SH-SY5Y (cell line): ENCODE measurements at regions not wholly inside any gene's neighbourhood (a gene's known extent, or its start where the extent isn't known, plus 50 kb on each side); places are given as distances from the start of the nearest gene placed in this dataset.

ENCODE experiments used
- GATA2 ChIP-seq: IDR thresholded peaks from 2 replicates; pipeline ENCODE4 v1.6.1; 2011; ENCODE audit warnings: mild to moderate bottlenecking, low read depth, low read length
- GATA3 ChIP-seq: IDR thresholded peaks from 2 replicates; pipeline ENCODE4 v1.6.1; 2011; ENCODE audit warnings: low read depth, mild to moderate bottlenecking, low read length, moderate library complexity

DNA sequence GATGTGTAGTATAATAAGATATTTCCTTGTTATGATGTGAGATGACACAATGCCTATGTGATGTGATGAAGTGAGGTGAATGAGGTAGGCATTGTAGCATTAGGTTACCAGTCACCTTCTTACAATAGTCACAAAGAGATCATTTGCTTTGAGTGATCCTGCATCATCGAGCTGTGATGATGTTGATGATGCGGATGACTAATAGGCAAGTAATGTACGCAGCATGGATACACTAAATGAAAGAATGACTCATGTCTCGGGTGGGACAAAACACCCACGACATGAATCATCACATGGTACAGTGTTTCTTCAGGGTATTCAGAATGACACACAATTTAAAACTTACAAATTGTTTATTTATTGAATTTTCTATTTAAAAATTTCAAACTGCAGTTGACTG lies 806.3 kb upstream of the GJE1 start:
- TF ChIP-seq GATA2, result no peak
- no peak for TF ChIP-seq GATA3
